NCI-H2081 (cell line): ENCODE measurements at regions not wholly inside any gene's neighbourhood (a gene's known extent, or its start where the extent isn't known, plus 50 kb on each side); places are given as distances from the start of the nearest gene placed in this dataset.
A peak's percentile ranks its signal among the peaks of the same experiment; 100 is the strongest.

Source experiments
- DNase-seq, 2 experiments: peaks; one replicate each; lab custom pipeline; 2025; lab: John Stamatoyannopoulos, UW

DNA sequence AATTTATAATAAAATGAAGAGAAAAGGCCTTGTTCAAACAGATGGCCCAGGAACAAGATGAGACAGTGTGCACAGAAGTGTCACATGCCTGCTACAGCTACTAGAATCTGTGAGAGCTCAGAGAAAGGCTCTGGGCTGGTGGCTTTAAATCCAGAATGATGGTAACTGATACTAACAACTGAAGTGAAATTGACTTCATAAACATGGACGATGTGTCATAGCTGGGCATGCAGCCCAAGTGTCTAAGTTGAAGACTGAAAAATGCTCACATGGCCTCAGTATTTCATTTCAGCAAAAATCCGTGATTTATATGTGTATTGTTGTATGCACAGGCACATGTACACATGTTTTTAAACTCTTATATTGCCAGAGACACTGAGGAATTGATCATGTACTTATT lies 208.3 kb upstream of the RUNX1 start:
- no peak for DNase-seq

DNA sequence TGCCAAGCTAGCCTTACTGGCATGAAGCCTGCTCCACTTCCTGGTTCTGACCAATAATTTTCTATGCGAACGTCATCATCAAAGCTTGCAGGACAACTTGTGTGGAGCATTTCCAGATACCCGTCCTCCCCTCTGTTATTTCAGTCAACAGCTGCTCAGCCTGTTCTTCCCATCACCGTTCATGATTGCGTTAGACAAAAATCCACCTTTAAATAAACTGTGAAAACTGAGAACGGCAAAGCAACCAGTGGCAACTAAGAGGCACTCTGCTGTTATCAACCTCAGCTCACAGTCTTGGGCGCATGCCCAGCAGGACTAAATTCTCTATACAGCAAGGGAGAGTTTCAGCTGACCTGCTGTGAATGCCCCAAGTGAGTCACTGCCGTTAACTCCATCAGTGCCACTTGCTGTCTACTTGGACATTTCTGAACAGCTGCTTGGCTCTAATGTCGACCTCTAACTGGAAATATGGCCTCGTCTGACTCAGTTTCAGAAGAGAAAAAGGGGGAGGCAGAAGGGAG lies 207.4 kb upstream of the RUNX1 start:
- peak; percentile 35 to 58 for DNase-seq

DNA sequence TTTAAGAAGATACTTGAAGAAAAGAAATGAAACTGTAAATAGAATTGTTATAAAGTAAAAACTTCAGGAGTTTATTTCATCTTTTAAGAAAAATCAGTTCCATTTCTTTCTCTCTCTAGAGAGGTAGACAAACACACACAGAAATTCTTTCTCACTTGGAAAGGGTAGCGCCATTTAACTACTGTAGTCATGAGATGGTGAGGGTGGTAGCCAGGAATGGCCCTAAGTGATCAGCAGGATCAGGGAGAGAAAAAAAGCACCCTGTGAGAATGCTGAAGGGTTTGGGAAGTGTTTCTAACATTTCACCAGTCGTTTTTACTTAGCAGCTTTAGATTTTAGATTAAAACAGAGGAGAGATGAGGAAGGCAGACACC lies 205.7 kb upstream of the RUNX1 start:
- DNase-seq, result no peak

DNA sequence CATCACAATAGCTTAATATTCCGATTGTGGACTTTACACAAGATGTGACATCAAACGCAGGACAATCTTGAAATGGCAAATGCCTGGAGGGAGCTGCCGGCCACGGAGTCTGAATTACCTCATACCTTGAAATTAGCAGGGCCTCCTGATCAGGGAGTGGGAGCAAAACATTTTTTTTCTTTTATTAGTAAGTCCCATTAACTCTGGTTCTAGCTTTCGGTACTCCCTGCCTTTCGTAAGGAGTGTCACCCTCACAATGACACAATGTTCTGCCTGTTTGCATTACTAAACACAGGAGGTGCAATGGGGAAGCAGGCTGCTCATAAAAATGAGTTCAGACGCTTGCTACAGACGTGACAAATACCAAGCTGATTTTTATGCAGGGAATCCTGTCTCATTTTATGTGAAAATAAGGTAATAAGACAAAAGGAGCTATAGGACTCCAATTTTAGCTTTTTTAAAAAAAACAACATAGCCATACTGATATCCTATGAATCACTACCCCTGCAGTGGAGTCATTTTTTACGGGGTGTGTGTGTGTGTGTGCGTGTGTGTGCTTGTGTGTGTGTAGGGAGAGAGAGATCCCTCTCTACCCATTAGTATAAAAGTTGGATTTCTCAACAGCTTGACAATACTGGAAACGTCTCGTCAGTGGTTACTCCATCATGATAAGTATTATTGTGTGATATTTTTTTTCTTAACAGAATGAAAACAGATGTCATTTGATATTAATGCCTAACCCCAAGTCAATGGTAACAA lies 205.1 kb upstream of the RUNX1 start:
- DNase-seq, result no peak

DNA sequence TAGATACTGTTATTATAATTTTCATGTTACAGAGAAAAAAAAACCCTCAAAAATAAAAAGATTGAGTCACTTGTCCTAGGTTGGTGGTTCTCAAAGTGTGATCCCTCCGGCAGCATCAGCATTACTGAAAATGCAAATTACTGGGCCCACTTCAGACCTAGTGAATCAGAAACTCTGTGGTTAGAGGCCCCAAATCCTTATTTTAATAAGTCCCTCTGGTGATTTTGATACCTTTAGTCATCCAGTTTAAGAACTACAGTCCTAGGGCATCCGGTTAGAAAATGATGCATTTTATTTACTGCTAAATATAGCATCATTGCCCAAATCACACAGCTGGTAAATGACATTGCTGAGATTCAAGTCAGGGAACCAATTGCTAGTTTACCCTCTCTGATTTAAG lies 203.7 kb upstream of the RUNX1 start:
- no peak for DNase-seq

DNA sequence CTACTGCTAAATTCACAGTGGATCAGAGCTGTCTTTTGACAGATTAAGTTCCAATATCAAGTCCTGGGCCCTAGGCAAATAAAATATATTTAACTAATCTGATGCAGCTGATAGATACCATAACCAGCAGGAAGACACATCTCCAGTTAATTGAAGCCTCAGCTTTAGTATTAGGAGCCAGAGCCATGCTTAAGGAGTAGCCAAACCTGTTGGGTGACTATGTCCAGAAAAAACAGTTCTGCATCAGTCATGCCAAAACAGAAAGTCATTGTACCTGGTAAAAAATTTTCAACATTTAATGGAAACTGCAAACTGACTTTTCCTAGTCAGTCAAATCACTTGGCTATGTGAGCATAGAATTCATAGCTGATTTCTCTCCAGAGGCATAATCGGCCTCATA lies 200.5 kb upstream of the RUNX1 start:
- no peak for DNase-seq

DNA sequence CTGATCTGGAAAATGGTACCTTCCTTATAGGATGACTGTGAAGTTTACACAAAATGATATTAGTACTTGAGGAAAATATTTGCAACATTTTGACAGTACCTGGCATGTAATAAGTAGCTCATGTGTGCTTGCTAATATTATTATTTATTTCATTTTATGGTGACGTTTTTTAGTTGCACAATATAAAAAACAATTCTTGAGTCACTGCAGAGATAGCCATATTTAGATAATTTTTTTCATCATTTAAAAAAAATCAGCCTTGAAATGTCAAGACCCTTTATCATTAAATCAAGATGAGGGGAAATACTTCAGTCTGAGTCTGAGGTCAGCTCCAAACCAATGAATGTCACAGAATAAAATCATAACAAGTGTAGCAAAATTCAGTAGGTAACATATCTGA lies 196.8 kb upstream of the RUNX1 start:
- DNase-seq, result no peak

DNA sequence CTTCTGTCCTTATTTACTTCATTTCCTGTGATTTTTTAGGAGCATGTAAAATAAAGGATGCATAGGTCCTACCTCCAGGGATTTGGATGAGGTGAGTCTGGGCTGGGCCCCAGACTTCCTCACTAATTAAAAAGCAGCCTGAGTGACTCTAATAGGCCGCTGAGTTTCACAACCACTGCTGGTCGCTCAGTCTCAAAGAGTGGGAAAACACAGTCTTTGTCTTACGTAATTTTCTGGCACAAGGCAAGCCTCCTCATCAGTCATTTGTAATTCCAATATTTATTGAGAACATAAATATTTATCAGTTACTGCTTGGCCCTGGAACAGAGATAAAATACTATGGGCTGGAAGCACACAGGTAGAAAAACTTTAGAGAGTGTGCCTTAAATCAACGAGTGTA lies 195.4 kb upstream of the RUNX1 start:
- no peak for DNase-seq

DNA sequence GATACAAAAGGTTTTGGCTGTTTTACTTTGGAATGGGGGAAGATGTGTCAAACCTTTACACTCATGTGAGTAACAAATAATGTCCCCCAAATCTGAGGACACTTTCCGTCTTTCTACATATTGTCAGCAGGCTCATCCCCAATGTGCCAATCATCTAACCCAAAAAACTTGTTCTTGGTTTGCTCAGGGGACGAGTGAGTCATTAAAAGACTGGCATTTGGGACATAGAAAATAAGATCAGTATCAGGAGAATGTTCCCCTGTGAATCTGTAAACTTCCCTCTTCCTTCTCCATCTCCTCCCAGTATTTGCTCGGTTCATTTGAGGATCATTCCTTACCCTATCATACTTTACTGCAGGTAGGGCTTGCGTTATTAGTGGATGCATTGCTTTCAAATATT lies 194.1 kb upstream of the RUNX1 start:
- no peak for DNase-seq

DNA sequence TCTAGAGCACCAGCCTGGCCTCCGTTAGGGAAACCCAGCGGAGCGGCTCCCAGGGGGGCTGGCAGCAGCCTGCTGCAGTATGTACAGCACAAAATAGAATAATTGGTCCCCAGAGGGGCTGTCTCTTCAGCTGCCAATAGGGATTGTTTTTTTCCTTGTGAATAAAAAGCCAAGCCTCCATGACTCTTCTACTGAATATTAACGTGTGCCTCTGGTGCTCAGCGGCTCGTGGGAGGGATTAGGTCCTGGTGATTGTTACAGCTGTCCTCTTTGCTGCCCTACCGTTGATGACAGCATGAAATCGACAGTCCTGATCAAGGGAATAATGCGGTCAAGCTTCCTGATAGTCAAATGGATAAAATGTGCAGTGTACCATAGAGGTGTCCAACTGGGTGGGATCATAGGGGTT lies 190.7 kb upstream of the RUNX1 start:
- peak; percentile 59 to 83 for DNase-seq

DNA sequence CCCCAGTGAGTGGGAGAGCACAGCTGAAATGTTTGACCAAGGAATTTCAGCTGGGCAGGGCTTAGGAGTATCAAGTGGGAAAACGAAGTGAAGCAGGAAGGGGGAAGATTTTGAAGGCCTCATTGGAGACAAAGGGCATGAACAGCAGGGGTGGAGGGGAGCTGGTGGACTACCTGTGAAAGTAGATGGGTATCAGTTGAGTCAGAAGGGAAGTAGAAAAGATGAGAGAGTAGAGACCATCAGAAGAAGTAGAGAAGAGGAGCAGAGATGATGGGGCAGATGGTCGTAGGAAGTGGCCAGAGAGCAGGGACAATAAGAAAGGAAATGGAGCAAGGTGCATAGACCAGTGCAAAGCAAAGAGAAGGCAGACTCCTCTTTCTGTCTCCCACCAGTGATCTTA lies 189.0 kb upstream of the RUNX1 start:
- no peak for DNase-seq

DNA sequence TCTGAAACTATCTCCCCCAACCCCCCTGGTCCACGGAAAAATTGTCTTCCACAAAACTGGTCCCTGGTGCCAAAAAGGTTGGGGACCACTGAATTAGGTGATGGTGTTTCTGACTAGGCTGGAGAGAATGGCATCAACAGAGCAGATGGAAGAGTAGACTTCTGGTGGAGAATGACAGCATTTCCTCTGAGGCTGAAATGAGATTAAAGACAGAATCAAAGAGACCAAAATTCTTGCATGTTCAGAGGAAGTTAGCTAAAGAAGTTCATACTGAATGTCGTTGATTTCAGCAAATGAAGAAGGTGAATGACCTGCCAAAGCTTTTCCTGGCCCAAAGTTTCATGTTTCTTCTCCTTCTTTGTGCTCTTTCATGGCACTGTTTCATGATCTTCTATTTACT lies 188.2 kb upstream of the RUNX1 start:
- no peak for DNase-seq

DNA sequence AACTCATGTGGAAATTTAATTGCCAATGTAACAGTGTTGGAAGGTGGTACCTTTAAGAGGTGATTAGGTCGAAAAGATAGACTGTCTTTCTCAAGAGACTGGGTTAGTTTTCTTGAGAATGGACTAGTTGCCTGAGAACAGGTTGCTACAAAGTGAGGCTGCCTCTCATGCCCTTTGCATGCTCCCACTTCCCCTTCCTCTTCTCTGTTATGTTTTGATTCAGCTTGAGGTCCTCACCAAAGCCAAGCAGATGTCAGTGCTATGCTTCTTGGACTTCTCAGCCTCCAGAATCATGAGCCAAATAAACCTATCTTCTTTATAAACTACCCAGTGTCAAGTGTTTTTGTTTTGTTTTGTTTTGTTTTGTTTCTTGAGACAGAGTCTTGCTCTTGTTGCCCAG lies 187.0 kb upstream of the RUNX1 start:
- no peak for DNase-seq

DNA sequence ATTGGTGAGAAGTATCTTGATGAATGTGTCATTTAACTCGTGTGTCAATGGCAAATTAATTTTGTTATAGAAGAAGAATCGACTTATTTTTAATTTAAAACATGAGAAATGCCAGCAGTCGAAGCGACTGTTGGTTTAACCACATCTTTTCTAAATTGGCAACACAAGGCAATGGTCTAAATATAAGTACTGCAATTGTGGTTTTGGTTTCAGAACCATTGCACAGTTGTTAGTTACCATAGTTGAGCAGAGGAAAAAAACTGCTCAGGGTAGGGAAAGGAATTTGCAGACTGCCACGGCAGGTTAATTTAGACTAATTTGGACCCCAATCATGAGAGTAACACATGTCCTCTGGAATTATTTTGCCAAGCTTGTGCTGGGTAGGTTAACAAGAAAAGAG lies 185.6 kb upstream of the RUNX1 start:
- DNase-seq, result no peak

DNA sequence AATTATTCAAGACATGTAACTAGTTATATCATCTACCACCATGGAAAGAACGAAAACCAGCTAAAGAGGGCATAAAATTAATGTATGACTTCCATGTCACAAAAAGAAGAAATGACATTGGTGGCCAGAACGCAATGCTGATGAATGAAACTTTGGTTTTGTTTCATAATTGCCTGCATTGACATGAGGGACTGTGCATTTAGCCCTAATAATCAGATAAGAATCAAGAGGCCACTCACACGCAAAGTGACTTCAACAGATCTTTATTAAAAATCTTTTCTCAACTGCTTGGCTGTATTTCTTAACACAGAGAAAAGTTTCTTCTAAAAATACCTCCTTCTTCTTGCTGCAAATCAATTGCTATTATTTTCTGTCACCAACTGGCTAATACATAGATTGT lies 184.7 kb upstream of the RUNX1 start:
- no peak for DNase-seq

DNA sequence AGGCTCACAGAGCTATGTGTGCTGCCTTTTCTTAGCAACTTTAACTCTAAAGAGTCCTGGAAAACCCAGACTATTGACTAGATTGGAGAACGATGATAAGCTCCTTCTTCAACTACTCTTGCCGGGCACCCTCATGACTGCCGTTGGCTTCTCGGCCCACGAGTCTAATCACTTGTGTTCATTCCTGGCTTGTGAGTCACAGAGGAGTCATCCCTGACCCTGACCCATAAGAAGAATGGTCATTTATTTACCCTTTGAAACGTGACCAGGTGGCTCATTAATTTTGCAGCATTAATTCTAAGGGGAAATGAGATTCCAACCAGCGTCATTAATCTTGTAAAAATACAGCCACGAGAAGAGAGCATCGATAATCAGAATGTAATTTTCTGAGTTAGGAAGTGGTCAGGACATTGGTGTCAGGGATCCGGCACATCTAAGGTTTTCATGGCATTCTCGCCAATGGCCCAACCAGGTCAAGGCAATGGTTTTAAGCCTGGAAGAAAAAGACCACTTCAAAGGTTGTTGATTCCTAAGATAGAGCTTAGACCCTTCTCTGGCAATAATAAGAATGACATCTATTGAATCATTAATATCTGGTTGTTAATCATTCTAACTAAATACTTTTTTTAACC lies 183.6 kb upstream of the RUNX1 start:
- no peak for DNase-seq

DNA sequence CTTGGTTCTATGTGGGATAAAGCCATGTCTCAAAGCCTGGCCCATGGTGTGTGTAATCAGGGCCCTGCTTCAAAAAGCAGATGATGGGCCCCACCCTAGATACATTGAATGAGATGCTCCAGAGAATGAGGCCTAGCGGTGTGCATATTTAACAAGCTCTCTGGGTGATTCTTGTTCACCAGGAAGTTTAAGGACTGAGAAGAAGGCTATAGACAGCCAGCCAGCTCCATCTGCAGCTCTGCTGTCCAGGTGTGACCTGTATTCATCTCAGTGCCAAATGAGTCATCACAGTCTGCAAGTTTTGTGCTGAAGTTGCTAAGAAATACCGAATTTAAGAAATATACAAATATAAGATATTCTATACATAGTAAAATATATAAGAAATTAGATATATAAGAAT lies 182.0 kb upstream of the RUNX1 start:
- DNase-seq, result peak in 1 of 2 experiments; percentile 28

DNA sequence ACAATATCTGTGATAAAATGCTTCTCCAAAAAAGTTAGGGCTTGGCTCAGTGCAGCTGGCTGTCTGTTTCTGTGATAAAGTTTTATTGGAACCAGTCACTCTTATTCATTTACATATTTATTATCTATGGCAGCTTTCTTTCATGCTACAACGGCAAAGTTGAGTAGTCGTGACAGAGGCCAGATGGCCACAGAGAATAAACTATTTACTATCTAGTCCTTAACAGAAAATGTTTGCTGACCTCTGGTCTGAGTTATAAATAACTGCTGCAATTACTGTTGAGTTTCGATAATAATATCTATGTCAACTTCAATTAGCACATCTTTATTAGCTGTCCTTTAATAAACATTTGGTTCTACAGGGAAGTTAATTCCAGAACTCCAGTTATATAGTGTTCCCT lies 180.2 kb upstream of the RUNX1 start:
- no peak for DNase-seq

DNA sequence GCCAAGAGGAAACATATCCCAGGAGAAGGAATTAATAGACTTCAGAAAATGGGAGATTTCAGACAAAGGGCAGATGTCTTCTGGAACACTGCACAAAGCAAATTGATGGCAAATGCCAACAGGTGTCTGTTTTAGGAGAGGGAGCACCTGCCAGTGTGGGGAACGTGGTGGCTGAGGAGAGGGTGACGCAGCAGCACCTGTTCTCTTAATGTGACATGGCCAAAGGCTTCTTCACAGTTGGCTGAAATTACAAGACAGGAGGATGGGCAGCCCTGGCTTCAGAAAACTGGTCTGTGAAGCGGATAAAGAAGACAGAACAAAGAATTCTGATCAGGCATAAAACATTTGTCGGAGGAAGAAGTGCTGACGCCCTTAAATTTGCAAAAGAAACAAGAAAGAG lies 178.7 kb upstream of the RUNX1 start:
- peak; percentile 52 to 58 for DNase-seq

DNA sequence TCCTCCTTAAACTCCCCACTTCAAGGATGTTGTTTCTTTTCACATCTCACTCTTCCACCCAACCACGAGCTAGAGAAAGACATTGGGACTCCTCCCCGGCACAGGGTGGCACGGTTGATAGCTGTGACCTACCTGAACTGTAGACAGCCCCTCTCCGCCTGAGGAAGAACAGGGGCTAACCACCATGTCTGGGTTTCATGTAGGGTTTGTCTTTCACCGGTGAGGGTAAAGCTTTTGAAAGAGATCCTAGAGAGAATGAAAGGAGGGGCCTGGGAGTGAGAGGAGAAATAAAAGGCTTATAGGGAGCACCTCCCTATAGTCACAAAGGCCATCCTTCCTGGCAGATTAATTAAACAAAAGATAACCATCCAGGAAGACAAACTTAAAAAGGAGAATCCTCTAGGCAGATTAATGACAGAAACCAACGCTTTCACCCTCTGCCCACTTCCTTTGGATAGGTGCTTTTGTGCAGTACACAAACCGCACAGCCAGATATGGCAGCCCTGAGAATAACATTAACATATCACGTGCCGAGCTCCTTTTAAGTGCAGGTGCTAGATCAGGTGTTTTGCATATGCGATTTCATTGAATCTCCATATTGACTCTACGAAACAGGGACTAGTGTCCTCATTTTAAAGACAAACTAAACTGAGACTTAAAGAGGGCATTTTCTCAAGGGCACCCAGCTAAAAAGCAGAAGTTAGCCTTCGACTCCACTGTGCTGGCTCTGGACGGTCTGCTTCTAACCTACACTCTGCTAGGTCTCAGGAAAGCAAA lies 178.1 kb upstream of the RUNX1 start:
- DNase-seq, result peak; percentile 26 to 43

DNA sequence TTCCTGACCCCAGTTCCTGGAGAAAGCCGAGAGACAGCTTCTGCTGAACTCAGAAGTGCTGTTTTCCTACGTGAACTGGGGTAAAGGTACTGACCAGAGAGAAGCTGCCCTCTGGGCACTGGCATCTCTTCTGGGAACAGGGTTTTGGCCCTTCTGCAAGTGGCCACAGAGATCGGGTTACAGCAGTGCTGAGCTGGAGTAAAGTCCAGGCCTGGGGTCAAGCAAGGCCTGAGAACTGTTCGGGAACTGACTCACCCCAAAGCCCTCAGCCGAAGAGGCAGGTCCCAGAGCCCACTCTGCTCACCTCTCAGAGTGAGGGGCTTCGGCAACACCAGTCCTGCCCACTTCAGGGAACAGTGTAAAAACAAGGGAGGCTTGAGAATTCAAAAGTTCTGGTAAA lies 177.2 kb upstream of the RUNX1 start:
- no peak for DNase-seq

DNA sequence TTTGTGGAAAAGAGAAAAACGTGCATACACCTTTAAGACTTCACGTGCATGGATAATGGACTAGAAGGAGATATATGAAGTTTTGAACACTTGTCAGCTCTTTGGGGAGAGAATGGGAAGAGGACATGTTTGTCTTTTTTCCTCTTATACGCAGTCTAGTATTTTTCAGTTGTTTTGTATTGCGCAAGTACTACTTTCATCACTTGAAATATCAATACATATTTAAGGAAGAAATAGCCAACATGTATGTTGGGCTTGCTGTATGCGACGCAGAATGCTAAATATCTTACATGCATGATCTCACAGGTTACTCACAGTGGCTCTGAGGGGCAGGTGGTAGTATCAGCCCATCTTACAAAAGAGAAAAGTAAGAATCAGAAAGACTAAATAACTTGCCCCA lies 176.5 kb upstream of the RUNX1 start:
- no peak for DNase-seq
